Neural progenitor cell (in vitro differentiated cells): ENCODE measurements at regions not wholly inside any gene's neighbourhood (a gene's known extent, or its start where the extent isn't known, plus 50 kb on each side); places are given as distances from the start of the nearest gene placed in this dataset.

Experiments
- DNase-seq: peaks from one replicate; pipeline ENCODE4 v3.0.0-alpha.2; 2016; ENCODE audit warnings: low spot score
- H2AFZ ChIP-seq: fragments of 200-600 bp; sonication (generic); replicated peaks from 2 replicates; pipeline ENCODE4 v1.6.1; 2016; ENCODE audit warnings: antibody characterized with exemption
- H3F3A ChIP-seq: fragments of 200-600 bp; sonication (generic); 2 replicates; pipeline ENCODE4 v1.6.1; 2016; ENCODE audit warnings: antibody characterized with exemption, low read depth
- H3K27ac ChIP-seq: fragments of 200-600 bp; sonication (generic); 2 replicates; pipeline ENCODE4 v1.5.1; 2016; ENCODE audit warnings: mild to moderate bottlenecking
- H3K27me3 ChIP-seq: fragments of 200-600 bp; sonication (generic); 2 replicates; pipeline ENCODE4 v1.6.1; 2016; ENCODE audit warnings: mild to moderate bottlenecking, moderate library complexity
- H3K36me3 ChIP-seq: fragments of 200-600 bp; sonication (generic); 2 replicates; pipeline ENCODE4 v1.5.1; 2016
- H3K4me1 ChIP-seq: fragments of 200-600 bp; sonication (generic); 2 replicates; pipeline ENCODE4 v1.6.1; 2016; ENCODE audit warnings: mixed run types
- H3K4me2 ChIP-seq: fragments of 200-600 bp; sonication (generic); 2 replicates; pipeline ENCODE4 v1.6.1; 2016
- H3K4me3 ChIP-seq: fragments of 200-600 bp; sonication (generic); 2 replicates; pipeline ENCODE4 v1.5.1; 2016
- H3K79me2 ChIP-seq: fragments of 200-600 bp; sonication (generic); 2 replicates; pipeline ENCODE4 v1.6.1; 2016; ENCODE audit warnings: low read depth
- H3K9ac ChIP-seq: fragments of 200-600 bp; sonication (generic); 2 replicates; pipeline ENCODE4 v1.6.1; 2016
- H3K9me3 ChIP-seq: fragments of 200-600 bp; sonication (generic); 2 replicates; pipeline ENCODE4 v1.5.1; 2016; ENCODE audit warnings: low read depth
- H4K20me1 ChIP-seq: fragments of 200-600 bp; sonication (generic); 2 replicates; pipeline ENCODE4 v1.6.1; 2016; ENCODE audit warnings: low read depth
- H3K27ac Mint-ChIP-seq: 3 replicates; pipeline ENCODE4 v1.8.0; 2021; ENCODE audit warnings: mixed read lengths
- H3K27me3 Mint-ChIP-seq: 2 replicates; pipeline ENCODE4 v1.8.0; 2022; ENCODE audit warnings: low read depth, mild to moderate bottlenecking, inconsistent platforms, moderate library complexity, mixed read lengths; ENCODE audit not compliant: insufficient read depth
- H3K36me3 Mint-ChIP-seq: 3 replicates; pipeline ENCODE4 v1.8.0; 2021; ENCODE audit warnings: mixed read lengths
- H3K4me1 Mint-ChIP-seq: 3 replicates; pipeline ENCODE4 v1.8.0; 2021; ENCODE audit warnings: mixed read lengths
- H3K4me3 Mint-ChIP-seq: 3 replicates; pipeline ENCODE4 v1.8.0; 2021; ENCODE audit warnings: mild to moderate bottlenecking, moderate library complexity, mixed read lengths
- H3K9me3 Mint-ChIP-seq: 3 replicates; pipeline ENCODE4 v1.8.0; 2020; ENCODE audit warnings: mixed read lengths
- EZH2 ChIP-seq: fragments of 200-600 bp; sonication (generic); IDR thresholded peaks from 2 replicates; pipeline ENCODE4 v1.6.1; 2017; ENCODE audit warnings: antibody characterized with exemption, mild to moderate bottlenecking, moderate library complexity
- EZH2phosphoT487 ChIP-seq: fragments of 200-600 bp; sonication (generic); IDR thresholded peaks from 2 replicates; pipeline ENCODE4 v1.6.1; 2017; ENCODE audit warnings: antibody characterized with exemption
- TF ChIP-seq, protein P1 (sequence below): fragments of 200-600 bp; sonication (generic); IDR thresholded peaks from 2 replicates; pipeline ENCODE4 v1.5.1; 2017; ENCODE audit warnings: antibody characterized with exemption, mild to moderate bottlenecking

DNA sequence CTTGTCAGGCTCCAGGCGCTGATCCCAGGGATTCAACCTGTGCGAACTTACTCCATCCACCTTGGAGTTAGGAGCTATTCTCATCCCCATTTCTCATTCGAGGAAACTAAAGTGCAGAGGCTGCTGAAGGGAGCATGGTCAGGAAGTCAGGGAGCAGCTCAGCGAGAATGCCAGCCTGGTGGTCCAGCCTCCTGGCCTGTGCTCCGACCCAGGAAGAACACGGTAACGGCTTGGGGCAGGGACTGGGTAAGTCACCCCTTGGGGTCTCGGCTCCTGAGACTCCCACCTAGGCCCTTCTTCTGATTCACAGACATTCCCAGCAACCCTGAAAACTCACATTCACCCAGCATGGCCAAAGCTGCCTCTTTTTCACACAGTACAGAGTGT is 132.8 kb downstream of the CRYBB2 start:
- Mint-ChIP-seq H3K9me3 (no peaks in the 10 kb centered on the region), H3K4me1 (no peaks in the 10 kb centered on the region), H3K36me3 (peaks cover 4% of the 10 kb centered on the region), H3K4me3 (no peak overlapping the region), H3K27me3 (peaks cover 5% of the 10 kb centered on the region), H3K27ac (no peak overlapping the region)
- DNase-seq, result no peak
- H4K20me1 ChIP-seq, result no peaks in the 10 kb centered on the region
- no peak overlapping the region for H3K4me3 ChIP-seq
- H3K4me1 ChIP-seq, result no peaks in the 10 kb centered on the region
- no peak overlapping the region for H3K4me2 ChIP-seq
- no peaks in the 10 kb centered on the region for H3F3A ChIP-seq
- no peaks in the 10 kb centered on the region for H3K79me2 ChIP-seq
- H3K9ac ChIP-seq, result no peak overlapping the region
- H3K9me3 ChIP-seq, result no peaks in the 10 kb centered on the region
- H3K27me3 ChIP-seq, result no peaks in the 10 kb centered on the region
- no peaks in the 10 kb centered on the region for H3K36me3 ChIP-seq
- no peak overlapping the region for H2AFZ ChIP-seq
- no peak for TF ChIP-seq EZH2
- no peak overlapping the region for H3K27ac ChIP-seq

DNA sequence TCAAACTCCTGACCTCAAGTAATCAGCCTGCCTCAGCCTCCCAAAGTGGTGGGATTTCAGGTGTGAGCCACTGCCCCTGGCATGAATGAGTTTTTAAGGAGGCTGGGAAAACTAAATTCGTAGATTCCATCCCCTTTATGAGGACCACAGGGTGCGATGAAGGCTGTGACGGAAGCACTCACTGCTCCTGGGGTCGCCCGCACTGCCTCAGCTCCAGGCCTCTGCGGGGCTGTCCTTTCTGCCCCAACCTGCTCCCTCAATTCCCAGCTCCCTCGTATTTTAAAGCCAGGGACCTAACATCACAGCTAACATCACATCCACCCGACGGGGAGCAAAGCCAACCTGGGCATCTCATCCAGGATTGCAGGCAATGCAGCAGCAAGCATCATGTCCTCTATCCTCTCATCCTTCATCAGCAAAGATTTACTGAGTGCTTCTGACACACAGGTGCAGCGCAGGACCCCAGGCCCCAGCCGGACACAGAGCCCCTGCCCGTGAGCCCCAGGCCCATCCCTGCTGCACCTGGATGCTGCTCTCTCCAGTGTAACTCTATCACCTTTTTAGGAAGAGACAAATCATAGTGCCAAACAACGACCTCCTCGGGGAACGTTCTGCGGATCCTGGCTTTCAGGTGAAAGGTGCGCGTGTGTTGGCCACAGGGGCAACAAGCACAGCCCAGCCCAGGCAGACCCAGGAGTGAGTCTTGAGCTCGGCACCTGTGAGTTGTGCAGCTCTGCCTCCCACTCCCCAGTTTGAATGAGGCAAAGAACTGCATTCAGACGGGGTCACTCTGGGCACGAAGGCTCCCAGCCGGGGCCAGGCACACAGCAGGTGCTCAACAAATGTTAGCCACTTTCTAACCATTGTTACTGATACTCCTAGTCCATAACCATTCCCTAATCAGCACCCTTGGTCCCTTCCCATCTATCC is 134.3 kb downstream of the CRYBB2 start:
- H3K9ac ChIP-seq, result no peak overlapping the region
- peaks cover 4% of the 10 kb centered on the region for H3K36me3 Mint-ChIP-seq
- DNase-seq, result no peak
- H3K27me3 ChIP-seq, result no peaks in the 10 kb centered on the region
- H2AFZ ChIP-seq, result no peak overlapping the region
- H3K27me3 Mint-ChIP-seq, result peaks cover 5% of the 10 kb centered on the region
- no peaks in the 10 kb centered on the region for H4K20me1 ChIP-seq
- H3K4me1 ChIP-seq, result no peaks in the 10 kb centered on the region
- no peak overlapping the region for H3K27ac ChIP-seq
- H3K9me3 Mint-ChIP-seq, result no peaks in the 10 kb centered on the region
- no peaks in the 10 kb centered on the region for H3K36me3 ChIP-seq
- peak overlapping the region; percentile 1 for H3K27ac Mint-ChIP-seq
- no peak overlapping the region for H3K4me3 ChIP-seq
- no peak for TF ChIP-seq EZH2phosphoT487
- TF ChIP-seq, protein P1, sequence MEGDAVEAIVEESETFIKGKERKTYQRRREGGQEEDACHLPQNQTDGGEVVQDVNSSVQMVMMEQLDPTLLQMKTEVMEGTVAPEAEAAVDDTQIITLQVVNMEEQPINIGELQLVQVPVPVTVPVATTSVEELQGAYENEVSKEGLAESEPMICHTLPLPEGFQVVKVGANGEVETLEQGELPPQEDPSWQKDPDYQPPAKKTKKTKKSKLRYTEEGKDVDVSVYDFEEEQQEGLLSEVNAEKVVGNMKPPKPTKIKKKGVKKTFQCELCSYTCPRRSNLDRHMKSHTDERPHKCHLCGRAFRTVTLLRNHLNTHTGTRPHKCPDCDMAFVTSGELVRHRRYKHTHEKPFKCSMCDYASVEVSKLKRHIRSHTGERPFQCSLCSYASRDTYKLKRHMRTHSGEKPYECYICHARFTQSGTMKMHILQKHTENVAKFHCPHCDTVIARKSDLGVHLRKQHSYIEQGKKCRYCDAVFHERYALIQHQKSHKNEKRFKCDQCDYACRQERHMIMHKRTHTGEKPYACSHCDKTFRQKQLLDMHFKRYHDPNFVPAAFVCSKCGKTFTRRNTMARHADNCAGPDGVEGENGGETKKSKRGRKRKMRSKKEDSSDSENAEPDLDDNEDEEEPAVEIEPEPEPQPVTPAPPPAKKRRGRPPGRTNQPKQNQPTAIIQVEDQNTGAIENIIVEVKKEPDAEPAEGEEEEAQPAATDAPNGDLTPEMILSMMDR, result no peak
- TF ChIP-seq EZH2, result no peak
- H3K79me2 ChIP-seq, result no peaks in the 10 kb centered on the region
- H3K4me1 Mint-ChIP-seq, result no peaks in the 10 kb centered on the region
- H3K9me3 ChIP-seq, result no peaks in the 10 kb centered on the region
- no peak overlapping the region for H3K4me3 Mint-ChIP-seq
- H3K4me2 ChIP-seq, result no peak overlapping the region
- H3F3A ChIP-seq, result no peaks in the 10 kb centered on the region

DNA sequence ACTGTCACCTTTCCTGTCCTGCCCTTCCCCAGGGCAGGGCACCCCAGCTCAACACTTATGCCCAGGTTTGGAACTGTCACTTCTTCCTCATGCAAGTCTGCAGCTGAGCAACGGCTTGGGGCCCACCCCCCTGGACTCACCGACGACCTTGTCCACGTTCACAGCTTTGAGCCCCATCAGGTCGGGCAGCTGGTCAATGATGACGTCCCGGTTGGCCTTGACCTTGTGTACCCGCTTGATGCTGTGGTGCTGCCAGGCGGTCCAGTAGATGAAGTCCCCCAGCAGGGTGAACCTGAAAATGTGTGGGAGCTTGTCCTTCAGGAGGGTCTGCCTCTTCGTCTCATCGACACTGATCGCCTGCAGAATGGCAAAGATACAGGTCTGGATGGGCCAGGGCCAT is 135.0 kb downstream of the CRYBB2 start:
- H3K36me3 ChIP-seq, result no peaks in the 10 kb centered on the region
- no peaks in the 10 kb centered on the region for H3K79me2 ChIP-seq
- H3K27ac Mint-ChIP-seq, result peak overlapping the region; percentile 1
- no peak overlapping the region for H3K27ac ChIP-seq
- no peaks in the 10 kb centered on the region for H3K27me3 ChIP-seq
- TF ChIP-seq EZH2phosphoT487 (no peak), EZH2 (no peak)
- TF ChIP-seq, protein P1, result no peak
- no peak overlapping the region for H2AFZ ChIP-seq
- no peaks in the 10 kb centered on the region for H3K4me1 ChIP-seq
- H3K4me1 Mint-ChIP-seq, result no peaks in the 10 kb centered on the region
- no peak overlapping the region for H3K9ac ChIP-seq
- H3F3A ChIP-seq, result no peaks in the 10 kb centered on the region
- H3K27me3 Mint-ChIP-seq, result peaks cover 5% of the 10 kb centered on the region
- peaks cover 4% of the 10 kb centered on the region for H3K36me3 Mint-ChIP-seq
- H3K9me3 ChIP-seq, result no peaks in the 10 kb centered on the region
- H3K9me3 Mint-ChIP-seq, result no peaks in the 10 kb centered on the region
- no peak overlapping the region for H3K4me2 ChIP-seq
- no peak overlapping the region for H3K4me3 Mint-ChIP-seq
- no peak for DNase-seq
- no peaks in the 10 kb centered on the region for H4K20me1 ChIP-seq
- no peak overlapping the region for H3K4me3 ChIP-seq

DNA sequence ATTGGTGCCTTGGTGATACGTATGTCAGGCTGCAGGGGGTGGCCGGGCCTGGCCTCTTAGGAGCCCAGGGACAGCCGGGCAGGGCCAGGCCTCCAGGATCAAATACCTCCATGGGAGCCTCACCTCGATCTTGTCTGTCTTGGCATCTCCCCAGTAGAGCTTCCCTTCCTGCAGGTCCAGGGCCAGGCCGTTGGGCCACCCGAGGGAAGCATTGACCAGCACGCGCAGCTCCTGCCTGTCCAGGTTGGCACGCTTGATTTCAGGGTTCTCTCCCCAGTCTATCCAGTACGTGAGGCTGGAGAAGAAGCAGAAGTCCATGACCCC is 137.7 kb downstream of the CRYBB2 start:
- TF ChIP-seq, protein P1, result no peak
- TF ChIP-seq EZH2phosphoT487, result no peak
- TF ChIP-seq EZH2, result no peak
- Histone ChIP-seq H3F3A (no peaks in the 10 kb centered on the region), H3K4me1 (no peaks in the 10 kb centered on the region), H4K20me1 (peaks cover 3% of the 10 kb centered on the region), H2AFZ (no peak overlapping the region), H3K9me3 (no peaks in the 10 kb centered on the region), H3K27me3 (no peaks in the 10 kb centered on the region), H3K79me2 (no peaks in the 10 kb centered on the region), H3K27ac (no peak overlapping the region), H3K9ac (no peak overlapping the region), H3K4me3 (no peak overlapping the region), H3K36me3 (no peaks in the 10 kb centered on the region), H3K4me2 (no peak overlapping the region)
- H3K9me3 Mint-ChIP-seq, result no peaks in the 10 kb centered on the region
- H3K27ac Mint-ChIP-seq, result no peak overlapping the region
- no peak overlapping the region for H3K4me3 Mint-ChIP-seq
- no peaks in the 10 kb centered on the region for H3K4me1 Mint-ChIP-seq
- H3K36me3 Mint-ChIP-seq, result no peaks in the 10 kb centered on the region
- H3K27me3 Mint-ChIP-seq, result peaks cover 5% of the 10 kb centered on the region
- no peak for DNase-seq
